Thyroid gland (tissue), 4 donors: ENCODE measurements at regions not wholly inside any gene's neighbourhood (a gene's known extent, or its start where the extent isn't known, plus 50 kb on each side); places are given as distances from the start of the nearest gene placed in this dataset.

ENCODE experiments used
- DNase-seq, 2 donors: peaks; one replicate each; pipeline ENCODE4 v3.0.0-alpha.2; 2019
- H3K27ac ChIP-seq, 3 donors: fragments of 200-600 bp; sonication (generic); 1 replicate in 2 of 3; 2 replicates in 1 of 3; pipeline ENCODE4 v1.5.1; 2016 to 2019; ENCODE audit warnings: mild to moderate bottlenecking in 1 of 3, moderate library complexity in 1 of 3
- H3K27me3 ChIP-seq: fragments of 200-600 bp; sonication (generic); one replicate; pipeline ENCODE4 v1.5.1; 2019
- H3K36me3 ChIP-seq, 2 donors: fragments of 200-600 bp; sonication (generic); one replicate each; pipeline ENCODE4 v1.5.1; 2016 to 2019
- H3K4me1 ChIP-seq, 2 donors: fragments of 200-600 bp; sonication (generic); one replicate each; pipeline ENCODE4 v1.5.1; 2017 to 2019
- H3K4me3 ChIP-seq, 3 donors: fragments of 200-600 bp; sonication (generic); replicated peaks in 1 of 3; 1 replicate in 2 of 3; 2 replicates in 1 of 3; pipeline ENCODE4 v1.5.1; 2016; ENCODE audit warnings: mild to moderate bottlenecking in 1 of 3
- H3K9me3 ChIP-seq: fragments of 200-600 bp; sonication (generic); one replicate; pipeline ENCODE4 v1.5.1; 2017
- CTCF ChIP-seq, 6 experiments: fragments of 200-600 bp in 3 of 6; fragments of 450-650 bp in 3 of 6; sonication (generic) in 3 of 6; IDR thresholded peaks; one replicate each; pipeline ENCODE4 v1.5.1; 2016 to 2019; ENCODE audit warnings: antibody characterized with exemption in 6 of 6, mild to moderate bottlenecking in 2 of 6, inconsistent platforms in 1 of 6, moderate library complexity in 1 of 6
- POLR2A ChIP-seq, 2 donors: fragments of 450-650 bp; IDR thresholded peaks; one replicate each; pipeline ENCODE4 v1.6.1; 2017; ENCODE audit warnings: antibody characterized with exemption in 2 of 2, mild to moderate bottlenecking in 2 of 2, moderate library complexity in 1 of 2
- WGBS, 2 donors: methylation state at CpG; one replicate each; pipeline ENCODE4 v1.1.5; 2017; 5-methylcytosine and 5-hydroxymethylcytosine counted together
- intact Hi-C: fragments of 100-400 bp; cut with DNase I; formaldehyde crosslinking; loops from one replicate; pipeline ENCODE4 v1.15.1; 2023

DNA sequence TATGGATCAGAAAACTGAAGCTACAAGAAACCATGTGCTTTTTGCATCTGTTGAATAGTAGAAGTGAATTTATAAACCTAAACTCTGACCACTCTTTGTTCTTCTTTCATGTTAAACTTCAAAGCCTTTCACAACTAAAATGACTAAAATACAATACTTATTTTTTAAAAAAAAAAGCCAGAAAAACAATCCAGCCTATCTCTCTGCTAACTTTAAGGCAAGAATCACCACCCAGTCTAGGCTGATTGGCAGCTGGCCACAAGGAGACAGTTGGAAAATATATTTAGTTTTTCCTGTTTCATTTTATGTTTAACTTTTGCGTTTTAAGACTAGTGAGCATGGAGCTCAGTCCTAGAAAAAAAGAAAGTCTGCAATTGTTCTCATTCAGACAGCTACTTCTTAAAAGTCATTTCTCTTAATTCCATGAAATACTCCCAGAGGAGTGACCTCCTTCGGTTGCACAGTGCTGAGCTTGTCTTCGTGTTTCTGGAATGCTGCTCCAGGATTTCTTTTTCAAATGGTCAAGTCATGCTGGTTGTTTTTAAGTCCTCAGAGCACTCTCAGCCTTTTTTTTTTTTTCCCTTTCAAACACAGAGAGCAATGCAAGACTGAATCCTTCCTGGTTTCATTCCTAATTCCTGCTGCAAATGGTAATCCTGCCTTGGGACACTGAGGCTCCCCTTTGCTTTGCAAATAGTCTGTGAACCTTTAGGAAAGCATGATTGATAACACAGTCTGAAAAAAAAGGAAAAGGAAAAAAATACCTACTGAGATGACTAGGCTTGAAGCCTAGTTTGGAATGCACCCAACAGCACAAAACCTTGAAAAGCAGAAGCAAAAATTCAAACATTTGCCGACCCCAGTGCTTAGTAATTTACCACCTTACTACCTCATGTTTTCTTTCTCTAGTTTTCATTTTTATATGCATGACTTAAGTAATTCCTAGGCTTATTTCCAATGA lies 233.3 kb upstream of the DAAM1 start:
- Histone ChIP-seq H3K36me3 (no peaks in the 10 kb centered on the region), H3K27ac (no peak overlapping the region), H3K4me3 (no peak overlapping the region), H3K4me1 (no peaks in the 10 kb centered on the region), H3K27me3 (no peaks in the 10 kb centered on the region), H3K9me3 (no peaks in the 10 kb centered on the region)
- whole genome bisulfite sequencing, 2 donors = 11 to 19% methylated on average over 4 of the region's 4 CpGs
- no peak for DNase-seq
- no peak for TF ChIP-seq CTCF (IDR thresholded peaks at IDR 0.05)
- no peak for TF ChIP-seq POLR2A (IDR thresholded peaks at IDR 0.05)
- intact Hi-C loops = no loop called here

GRCh38 chr14:58961045-58961731 lies 227.3 kb upstream of the DAAM1 start:
- TF ChIP-seq POLR2A (IDR thresholded peaks at IDR 0.05) (no peak), CTCF (IDR thresholded peaks at IDR 0.05) (no peak)
- WGBS, 2 donors = 76 to 78% methylated on average over 6 of the region's 6 CpGs
- H3K27me3 ChIP-seq = no peaks in the 10 kb centered on the region
- no peaks in the 10 kb centered on the region for H3K4me1 ChIP-seq
- H3K36me3 ChIP-seq = no peaks in the 10 kb centered on the region
- H3K4me3 ChIP-seq = no peak overlapping the region
- no peak for DNase-seq
- H3K27ac ChIP-seq = no peak overlapping the region
- intact Hi-C loops = no loop called here
- no peaks in the 10 kb centered on the region for H3K9me3 ChIP-seq

- DNase-seq = no peak
- H3K27ac ChIP-seq = no peak overlapping the region
- no peaks in the 10 kb centered on the region for H3K4me1 ChIP-seq
- H3K27me3 ChIP-seq = no peaks in the 10 kb centered on the region
- H3K4me3 ChIP-seq = no peak overlapping the region
- H3K9me3 ChIP-seq = no peaks in the 10 kb centered on the region
- no peaks in the 10 kb centered on the region for H3K36me3 ChIP-seq
- TF ChIP-seq CTCF (IDR thresholded peaks at IDR 0.05) = no peak
- TF ChIP-seq POLR2A (IDR thresholded peaks at IDR 0.05) = no peak
- intact Hi-C loops = no loop called here
- 81 to 86% methylated on average over 5 of the region's 5 CpGs for WGBS, 2 donors
These were observed 224.4 kb upstream of the DAAM1 start for GRCh38 chr14:58963873-58964597.

GRCh38 chr14:58964598-58964928 lies 223.9 kb upstream of the DAAM1 start:
- no peaks in the 10 kb centered on the region for H3K27me3 ChIP-seq
- WGBS, 2 donors = 70 to 77% methylated on average over 9 of the region's 9 CpGs
- no peak for TF ChIP-seq CTCF (IDR thresholded peaks at IDR 0.05)
- TF ChIP-seq POLR2A (IDR thresholded peaks at IDR 0.05) = no peak
- intact Hi-C loops = no loop called here
- no peak overlapping the region for H3K4me3 ChIP-seq
- no peak overlapping the region for H3K27ac ChIP-seq
- H3K36me3 ChIP-seq = no peaks in the 10 kb centered on the region
- H3K4me1 ChIP-seq = no peaks in the 10 kb centered on the region
- H3K9me3 ChIP-seq = no peaks in the 10 kb centered on the region
- DNase-seq = no peak
